ENCODE measurements at regions not wholly inside any gene's neighbourhood (a gene's known extent, or its start where the extent isn't known, plus 50 kb on each side); places are given as distances from the start of the nearest gene placed in this dataset.

GRCh38 chr10:121076776-121077715 lies 225.9 kb downstream of the WDR11 start:
- DNase-seq: no peak

DNA sequence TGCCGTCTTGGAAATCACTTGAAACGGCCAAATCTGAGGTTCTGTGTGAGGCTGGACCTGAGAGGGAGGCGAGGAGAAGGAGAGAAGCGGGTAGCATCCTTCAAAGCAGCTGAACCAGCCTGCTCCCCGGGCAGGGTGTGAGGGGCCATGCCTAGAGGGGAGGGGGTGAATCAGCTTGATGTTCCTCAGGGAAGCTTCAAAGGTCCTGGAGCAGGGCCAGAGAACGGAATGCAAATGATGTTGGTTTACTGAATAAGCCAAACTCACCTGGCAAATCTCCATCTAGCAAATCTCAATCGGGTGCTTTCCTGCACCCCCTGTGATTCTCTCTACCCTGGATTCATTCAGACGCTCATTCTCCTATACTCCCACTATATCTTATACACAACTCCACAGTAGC lies 226.9 kb downstream of the WDR11 start:
- no peak for DNase-seq

DNA sequence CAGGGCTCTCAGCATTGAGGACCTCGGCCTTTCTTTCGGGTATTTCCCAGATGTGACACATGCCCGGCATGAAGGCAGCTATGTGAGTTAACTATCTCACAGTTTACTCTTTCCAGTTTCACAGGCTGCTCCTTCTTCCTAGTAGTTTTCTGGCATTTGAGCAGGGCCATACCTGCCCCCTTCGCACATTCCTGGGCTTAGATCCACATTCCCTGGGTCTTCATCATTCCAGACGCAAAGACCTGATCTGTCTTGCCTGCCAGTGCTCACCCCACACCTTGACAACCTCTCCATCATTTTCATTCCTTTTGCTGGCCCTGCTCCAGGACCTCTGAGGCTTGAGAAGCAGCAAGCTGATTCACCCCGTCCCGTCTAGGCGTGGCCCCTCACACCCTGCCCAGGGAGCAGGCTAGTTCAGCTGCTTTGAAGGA lies 227.5 kb downstream of the WDR11 start:
- DNase-seq: no peak

DNA sequence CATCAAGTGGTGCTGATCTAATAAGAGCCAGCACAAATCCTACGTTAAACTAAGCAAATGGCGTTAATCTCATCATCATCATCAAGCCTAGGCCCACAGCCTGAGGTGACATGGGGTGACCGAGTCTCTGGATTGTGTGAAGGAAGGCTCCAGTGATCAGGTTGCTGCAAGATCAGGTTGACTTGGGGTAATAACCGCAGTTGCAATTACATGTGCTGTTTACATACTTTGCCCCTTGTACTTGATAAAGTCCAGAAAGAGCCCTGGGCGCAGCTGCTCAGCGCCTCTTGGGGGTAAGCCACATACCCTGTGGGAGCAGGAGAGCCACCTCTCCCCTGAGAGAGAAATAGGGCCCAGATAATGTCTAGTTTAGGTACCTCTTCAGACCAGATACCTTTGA lies 228.1 kb downstream of the WDR11 start:
- no peak for DNase-seq

- DNase-seq: no peak
These were observed 229.2 kb downstream of the WDR11 start for GRCh38 chr10:121080281-121080891.

GRCh38 chr10:121081306-121081705 lies 230.1 kb downstream of the WDR11 start:
- no peak for DNase-seq

- DNase-seq: no peak
These were observed 231.8 kb downstream of the WDR11 start for GRCh38 chr10:121082984-121083383.

GRCh38 chr10:121084016-121084674 lies 233.0 kb downstream of the WDR11 start:
- no peak for DNase-seq

- no peak for DNase-seq
These were observed 233.5 kb downstream of the WDR11 start for GRCh38 chr10:121084675-121085070.

- DNase-seq: no peak
These were observed 234.2 kb downstream of the WDR11 start for GRCh38 chr10:121085367-121085766.

GRCh38 chr10:121087129-121087528 lies 236.0 kb downstream of the WDR11 start:
- DNase-seq: no peak

DNA sequence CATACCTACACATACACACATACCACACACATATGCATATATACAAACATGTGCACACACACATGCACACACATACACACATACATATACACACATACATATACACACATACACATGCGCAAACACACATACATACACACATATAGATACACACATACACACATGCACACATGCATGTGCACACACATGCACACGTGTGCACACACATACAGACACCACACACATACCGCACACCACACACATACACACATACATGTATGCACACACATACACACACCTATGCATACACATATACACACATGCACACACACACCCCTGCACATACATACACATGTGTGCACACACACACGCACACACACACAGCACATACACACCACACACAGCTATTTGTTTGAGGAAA lies 236.5 kb downstream of the WDR11 start:
- no peak for DNase-seq

- no peak for DNase-seq
These were observed 237.4 kb downstream of the WDR11 start for GRCh38 chr10:121088524-121088923.

DNA sequence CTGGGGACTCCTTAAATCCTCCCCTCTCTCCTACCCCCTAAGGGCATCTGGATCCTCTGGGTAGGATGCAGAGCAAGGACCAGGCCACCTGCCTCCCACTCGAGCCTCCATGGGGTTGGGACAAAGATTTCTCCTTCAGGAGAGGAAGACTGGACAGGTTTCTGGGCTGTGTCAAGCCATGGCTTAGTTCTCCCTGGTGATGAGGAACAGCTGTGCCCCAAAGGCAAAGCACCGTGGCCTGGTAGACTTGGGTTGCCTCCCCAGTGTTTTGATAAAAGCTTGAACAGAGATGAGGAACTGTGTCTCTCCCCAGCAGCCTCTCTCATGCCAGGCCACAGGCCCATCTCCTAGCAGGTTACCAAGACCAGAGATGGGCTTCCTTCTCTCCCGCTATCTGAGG lies 238.3 kb downstream of the WDR11 start:
- no peak for DNase-seq

DNA sequence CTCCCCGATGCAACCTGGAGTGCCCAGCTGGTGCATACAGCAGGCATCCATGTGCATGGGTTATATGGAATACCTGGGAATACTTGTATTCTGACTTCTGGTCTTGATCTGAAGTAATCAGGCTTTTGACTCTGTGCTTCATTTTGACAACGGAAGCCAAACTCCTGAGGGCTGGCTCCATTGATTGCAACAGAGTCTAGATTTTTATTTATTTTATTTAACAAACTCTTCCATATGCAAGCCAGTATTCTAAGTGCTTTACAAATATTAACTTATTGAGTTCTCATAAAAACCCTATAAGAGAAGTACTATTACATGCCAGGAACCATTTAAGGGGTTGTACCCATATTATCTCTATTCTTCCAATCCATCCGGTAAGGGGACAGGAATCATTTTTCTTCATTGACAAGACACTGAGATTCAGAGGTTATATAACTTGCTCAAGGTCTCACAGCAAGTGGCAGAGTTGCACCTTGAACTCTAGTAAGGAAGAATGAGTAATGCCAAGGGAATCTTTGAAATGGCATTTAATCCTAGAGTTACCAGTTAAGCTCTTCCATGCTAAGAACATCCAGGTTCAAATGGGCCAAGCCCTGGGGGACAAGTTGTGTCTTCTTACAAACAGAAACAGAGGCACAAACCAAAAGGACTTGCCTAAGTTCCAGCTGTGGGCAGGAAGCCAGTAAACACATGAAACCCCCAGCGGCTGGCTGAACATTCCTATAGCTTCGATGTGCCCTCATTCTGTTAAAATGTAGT lies 241.0 kb downstream of the WDR11 start:
- DNase-seq: no peak

DNA sequence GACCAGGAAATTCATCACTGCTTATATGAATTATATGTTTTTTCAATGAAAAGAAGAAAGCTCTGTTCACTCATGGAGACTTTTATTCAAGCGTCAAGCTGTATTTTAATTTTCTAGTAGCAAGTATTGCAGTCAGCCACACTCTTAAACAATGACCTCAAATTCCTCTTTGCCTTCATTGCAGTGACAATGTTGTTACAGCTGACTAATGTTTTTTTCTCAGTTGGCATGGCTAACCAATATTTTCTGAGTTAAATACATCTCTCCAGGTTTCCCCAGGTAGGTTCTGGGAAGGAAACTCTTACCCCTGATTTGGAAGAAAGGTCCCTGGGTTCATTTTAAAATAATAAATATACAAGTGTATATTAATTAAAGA lies 241.5 kb downstream of the WDR11 start:
- no peak for DNase-seq

DNA sequence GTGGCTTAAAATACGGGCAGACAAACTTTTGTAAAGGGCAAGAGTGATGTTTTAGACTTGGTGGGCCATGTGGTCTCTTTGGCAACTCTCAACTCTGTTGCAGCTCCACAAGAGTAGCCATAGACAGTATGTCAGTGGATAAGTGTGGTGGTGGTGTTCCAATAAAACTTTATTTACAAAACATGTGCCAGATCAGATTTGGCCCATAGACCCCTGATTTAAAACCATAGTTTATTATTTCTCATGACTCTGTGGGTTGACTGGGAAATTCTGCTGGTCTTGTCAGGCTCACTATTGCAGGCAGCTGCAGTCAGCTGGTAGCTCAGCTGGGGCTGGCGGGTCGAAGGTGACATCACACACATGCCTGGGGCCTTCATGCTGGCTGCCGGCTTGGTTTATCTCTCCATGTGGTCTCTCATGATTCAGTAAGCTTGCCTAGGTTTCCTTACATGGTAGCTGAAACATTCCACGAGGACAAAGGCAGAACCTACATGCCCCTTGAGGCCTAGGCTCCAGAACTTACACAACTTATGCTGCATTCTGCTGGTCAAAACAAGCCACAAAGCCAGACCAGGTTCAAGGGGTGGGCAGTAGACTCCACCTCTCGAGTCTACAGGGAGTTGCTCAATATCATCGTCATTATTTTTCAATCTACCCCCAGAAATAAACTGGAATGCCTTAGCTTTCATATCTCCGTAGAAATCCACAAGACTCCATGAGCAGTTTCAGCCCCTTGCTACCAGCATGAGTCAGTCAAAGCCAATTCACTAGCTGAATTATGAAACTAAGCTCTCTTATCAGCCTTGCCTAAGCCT lies 245.7 kb downstream of the WDR11 start:
- DNase-seq: no peak

- no peak for DNase-seq
These were observed 247.0 kb downstream of the WDR11 start for GRCh38 chr10:121098211-121098610.

GRCh38 chr10:121098751-121099150 lies 247.6 kb downstream of the WDR11 start:
- no peak for DNase-seq

DNA sequence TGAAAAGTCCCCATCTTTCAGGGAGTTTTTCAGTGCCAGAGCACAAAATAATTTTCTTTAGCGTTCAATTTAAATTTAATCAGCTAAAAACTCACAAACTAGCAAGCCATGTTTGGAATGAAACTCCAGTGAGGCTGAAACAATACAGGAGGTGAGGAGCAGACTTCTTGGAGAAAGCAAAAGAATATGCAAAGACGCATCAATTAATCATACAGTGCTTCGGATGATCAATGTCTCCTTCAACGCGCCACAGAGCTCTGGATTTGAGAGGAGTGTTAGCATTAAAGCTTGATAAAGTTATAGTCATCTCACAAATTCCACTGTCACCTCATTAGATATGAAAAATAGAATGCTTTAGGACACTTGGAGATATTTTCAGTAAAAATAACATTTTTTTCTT lies 248.0 kb downstream of the WDR11 start:
- DNase-seq: no peak

GRCh38 chr10:121099592-121099991 lies 248.4 kb downstream of the WDR11 start:
- no peak for DNase-seq

DNA sequence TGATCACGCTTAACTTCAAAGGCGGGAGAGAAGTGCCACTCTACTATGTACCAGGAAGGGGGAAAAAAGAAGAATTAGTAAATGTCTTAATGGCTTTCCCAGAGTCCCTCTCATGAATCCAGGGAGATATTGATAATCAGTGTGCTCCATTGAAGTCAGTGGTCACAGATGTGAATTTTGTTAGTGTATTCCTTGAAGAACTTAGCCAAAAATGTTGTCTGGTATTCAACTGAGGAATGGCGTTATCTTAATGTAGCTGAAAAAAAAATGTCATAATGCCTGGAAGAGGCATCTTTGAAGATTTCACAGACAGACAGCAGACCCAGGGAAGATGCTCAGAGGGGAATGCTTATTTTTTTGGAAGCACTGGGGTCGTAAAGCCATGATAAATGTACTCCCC lies 250.4 kb downstream of the WDR11 start:
- no peak for DNase-seq
